ENCODE measurements at regions not wholly inside any gene's neighbourhood (a gene's known extent, or its start where the extent isn't known, plus 50 kb on each side); places are given as distances from the start of the nearest gene placed in this dataset.
A peak's percentile ranks its signal among the peaks of the same experiment; 100 is the strongest.

- TF ChIP-seq STAT5A (IDR thresholded peaks at IDR 0.05; ENCODE audit: borderline replicate concordance, low read length) (no peak), ZNF197 (CRISPR knock-in tag; IDR thresholded peaks at IDR 0.05; ENCODE audit: low read depth) (no peak), PTRF (tag; IDR thresholded peaks at IDR 0.05) (no peak), PTTG1 (tag; IDR thresholded peaks at IDR 0.05; ENCODE audit: low read depth) (no peak), TAL1 (IDR thresholded peaks at IDR 0.05) (no peak), ZNF124 (CRISPR knock-in tag; IDR thresholded peaks at IDR 0.05) (no peak), ARID4B (CRISPR knock-in tag; IDR thresholded peaks at IDR 0.05) (no peak), HDGF (IDR thresholded peaks at IDR 0.05) (no peak), ZBTB40 (IDR thresholded peaks at IDR 0.05) (no peak), ZBTB40 (CRISPR knock-in tag; IDR thresholded peaks at IDR 0.05) (no peak), FOXA3 (CRISPR knock-in tag; conservative IDR thresholded peaks at IDR 0.05 in 1 of 2, IDR thresholded peaks at IDR 0.05 in 1 of 2) (peak in 1 of 2 experiments; percentile 88; a peak in 2 of 4 replicates), CEBPB (tag; IDR thresholded peaks at IDR 0.05) (peak; percentile 89), ZNF263 (CRISPR knock-in tag; IDR thresholded peaks at IDR 0.05; ENCODE audit: borderline replicate concordance) (no peak), SMAD2 (IDR thresholded peaks at IDR 0.05; ENCODE audit: low read depth, low read length) (no peak), SAP30 (IDR thresholded peaks at IDR 0.05; ENCODE audit: borderline replicate concordance, insufficient read depth, low read depth, low read length, poor library complexity, severe bottlenecking) (no peak)
Observed at GRCh38 chr6:11947575-11947974, 64.5 kb upstream of the HIVEP1 start (continued).

All from K562 (cell line).